Ectodermal cell (in vitro differentiated cells): ENCODE measurements at regions not wholly inside any gene's neighbourhood (a gene's known extent, or its start where the extent isn't known, plus 50 kb on each side); places are given as distances from the start of the nearest gene placed in this dataset.

Experiments used
- H3K27ac ChIP-seq: 2 replicates; pipeline ENCODE4 v1.7.0; 2013; ENCODE audit warnings: mild to moderate bottlenecking, low read depth, low read length; ENCODE audit not compliant: insufficient read depth, poor library complexity, severe bottlenecking
- H3K27me3 ChIP-seq: 2 replicates; pipeline ENCODE4 v1.7.0; 2013; ENCODE audit warnings: mild to moderate bottlenecking, low read length; ENCODE audit not compliant: insufficient read depth, control insufficient read depth, poor library complexity, severe bottlenecking
- H3K36me3 ChIP-seq: one replicate; pipeline ENCODE4 v1.7.0; 2013; ENCODE audit warnings: low read length; ENCODE audit not compliant: control insufficient read depth, insufficient read depth
- H3K4me1 ChIP-seq: one replicate; pipeline ENCODE4 v1.7.0; 2013; ENCODE audit warnings: low read length; ENCODE audit not compliant: control insufficient read depth, insufficient read depth
- H3K4me3 ChIP-seq: 2 replicates; pipeline ENCODE4 v1.7.0; 2013; ENCODE audit warnings: low read depth, low read length, control low read depth; ENCODE audit not compliant: insufficient read depth
- H3K9me3 ChIP-seq: 2 replicates; pipeline ENCODE4 v1.7.0; 2013; ENCODE audit warnings: mild to moderate bottlenecking, low read length, moderate library complexity; ENCODE audit not compliant: control insufficient read depth
- WGBS, 2 experiments: methylation state at CpG; one replicate each; pipeline ENCODE4 v1.1.7; 2013; ENCODE audit warnings: missing lambda C conversion rate in 2 of 2; 5-methylcytosine and 5-hydroxymethylcytosine counted together

GRCh38 chr9:73613092-73613701, 461.5 kb downstream of the ANXA1 start:
- no peak overlapping the region for H3K4me3 ChIP-seq
- no peaks in the 10 kb centered on the region for H3K27me3 ChIP-seq
- no peaks in the 10 kb centered on the region for H3K4me1 ChIP-seq
- H3K9me3 ChIP-seq = no peaks in the 10 kb centered on the region
- WGBS, 2 experiments = 99 to 100% methylated on average over 4 of the region's 4 CpGs
- no peak overlapping the region for H3K27ac ChIP-seq
- H3K36me3 ChIP-seq = no peaks in the 10 kb centered on the region

DNA sequence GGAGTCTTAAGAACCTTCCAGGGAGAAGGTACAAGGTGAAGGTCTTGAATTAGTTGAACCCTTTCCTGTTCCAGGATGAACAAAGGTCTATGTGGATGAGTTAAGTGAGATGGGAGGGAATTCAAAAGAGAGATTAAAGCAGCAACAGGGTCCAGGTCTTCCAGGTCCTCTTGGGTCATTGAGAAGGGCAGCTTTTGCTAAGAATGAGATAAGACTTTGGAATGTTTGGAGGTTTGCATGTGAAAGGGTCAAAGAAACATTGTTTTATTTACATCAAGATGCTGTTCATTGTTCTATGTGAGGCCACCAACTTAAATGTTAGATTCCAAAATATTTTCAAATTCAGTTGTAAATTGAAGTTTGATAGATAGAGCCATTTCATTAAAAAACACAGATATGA, 463.9 kb downstream of the ANXA1 start:
- Histone ChIP-seq H3K36me3 (no peaks in the 10 kb centered on the region), H3K4me1 (no peaks in the 10 kb centered on the region), H3K4me3 (no peak overlapping the region), H3K27me3 (no peaks in the 10 kb centered on the region), H3K27ac (no peak overlapping the region), H3K9me3 (no peaks in the 10 kb centered on the region)

GRCh38 chr9:73617586-73617985, 465.9 kb downstream of the ANXA1 start:
- H3K9me3 ChIP-seq = no peaks in the 10 kb centered on the region
- H3K4me1 ChIP-seq = no peaks in the 10 kb centered on the region
- no peaks in the 10 kb centered on the region for H3K27me3 ChIP-seq
- no peaks in the 10 kb centered on the region for H3K36me3 ChIP-seq
- no peak overlapping the region for H3K27ac ChIP-seq
- WGBS, 2 experiments = 87 to 92% methylated on average over 3 of the region's 4 CpGs
- no peak overlapping the region for H3K4me3 ChIP-seq

DNA sequence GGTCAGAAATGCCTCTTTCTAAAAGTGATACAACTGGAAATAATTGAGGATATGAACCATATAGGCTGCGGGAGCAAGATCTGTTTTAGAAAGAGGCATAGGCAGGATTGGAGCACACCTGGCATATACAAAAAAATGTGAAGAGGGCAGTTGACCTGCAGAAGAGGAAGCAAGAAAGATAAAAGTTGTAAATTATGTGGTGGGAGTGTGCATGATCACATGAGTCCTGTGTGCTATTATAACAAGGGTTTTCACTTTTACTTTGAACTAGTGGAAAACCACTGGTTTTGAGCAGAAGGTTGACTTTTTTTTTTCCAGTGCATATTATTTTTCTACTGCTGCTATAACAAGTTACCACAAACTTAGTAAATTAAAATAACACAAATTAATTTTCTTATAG, 489.3 kb downstream of the ANXA1 start:
- no peaks in the 10 kb centered on the region for H3K9me3 ChIP-seq
- no peak overlapping the region for H3K4me3 ChIP-seq
- no peaks in the 10 kb centered on the region for H3K27me3 ChIP-seq
- H3K4me1 ChIP-seq = no peaks in the 10 kb centered on the region
- 98 to 100% methylated on average over 1 of the region's 1 CpG for WGBS, 2 experiments
- no peak overlapping the region for H3K27ac ChIP-seq
- H3K36me3 ChIP-seq = no peaks in the 10 kb centered on the region

GRCh38 chr9:73643379-73644013, 491.8 kb downstream of the ANXA1 start:
- Histone ChIP-seq H3K4me3 (no peak overlapping the region), H3K36me3 (no peaks in the 10 kb centered on the region), H3K27me3 (no peaks in the 10 kb centered on the region), H3K4me1 (no peaks in the 10 kb centered on the region), H3K27ac (no peak overlapping the region), H3K9me3 (no peaks in the 10 kb centered on the region)
- WGBS, 2 experiments = 91 to 98% methylated on average over 4 to 6 of the region's 7 CpGs

DNA sequence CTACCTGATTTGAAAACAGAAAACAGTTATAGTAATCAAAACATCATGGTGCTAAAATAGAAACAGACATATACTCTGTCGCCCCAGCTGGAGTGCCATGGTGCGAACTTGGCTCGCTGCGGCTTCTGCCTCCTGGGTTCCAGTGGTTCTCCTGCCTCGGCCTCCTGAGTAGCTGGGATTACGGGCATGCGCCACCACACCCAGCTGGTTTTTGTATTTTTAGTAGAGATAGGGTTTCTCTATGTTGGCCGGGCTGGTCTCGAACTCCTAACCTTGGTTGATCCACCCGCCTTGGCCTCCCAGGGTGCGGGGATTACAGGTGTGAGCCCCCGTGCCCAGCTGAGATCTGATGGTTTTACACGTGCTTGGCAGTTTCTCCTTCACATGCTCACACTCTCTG, 495.9 kb downstream of the ANXA1 start:
- no peaks in the 10 kb centered on the region for H3K4me1 ChIP-seq
- no peak overlapping the region for H3K27ac ChIP-seq
- H3K9me3 ChIP-seq = no peaks in the 10 kb centered on the region
- H3K36me3 ChIP-seq = no peaks in the 10 kb centered on the region
- no peak overlapping the region for H3K4me3 ChIP-seq
- H3K27me3 ChIP-seq = no peaks in the 10 kb centered on the region
- 90 to 92% methylated on average over 13 of the region's 13 CpGs for WGBS, 2 experiments

DNA sequence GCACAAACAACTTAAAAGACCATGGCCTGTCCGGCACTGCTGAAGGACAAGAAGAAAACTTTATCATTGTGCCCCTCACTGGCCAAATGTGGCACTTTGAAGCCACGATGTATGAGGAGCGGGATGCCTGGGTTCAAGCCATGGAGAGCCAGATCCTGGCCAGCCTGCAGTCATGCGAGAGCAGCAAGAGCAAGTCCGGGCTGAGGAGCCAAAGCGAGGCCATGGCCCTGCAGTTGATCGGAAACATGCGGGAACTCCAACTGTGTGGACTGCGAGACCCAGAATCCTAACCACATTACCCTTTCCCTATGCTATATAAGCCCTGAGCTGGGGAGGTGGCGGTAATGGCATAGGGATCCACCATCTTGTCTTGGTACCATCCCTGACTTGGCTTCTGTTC, 497.9 kb downstream of the ANXA1 start:
- H3K27ac ChIP-seq = no peak overlapping the region
- no peaks in the 10 kb centered on the region for H3K9me3 ChIP-seq
- H3K4me1 ChIP-seq = no peaks in the 10 kb centered on the region
- no peak overlapping the region for H3K4me3 ChIP-seq
- H3K36me3 ChIP-seq = no peaks in the 10 kb centered on the region
- 96 to 99% methylated on average over 10 of the region's 10 CpGs for WGBS, 2 experiments
- H3K27me3 ChIP-seq = no peaks in the 10 kb centered on the region

DNA sequence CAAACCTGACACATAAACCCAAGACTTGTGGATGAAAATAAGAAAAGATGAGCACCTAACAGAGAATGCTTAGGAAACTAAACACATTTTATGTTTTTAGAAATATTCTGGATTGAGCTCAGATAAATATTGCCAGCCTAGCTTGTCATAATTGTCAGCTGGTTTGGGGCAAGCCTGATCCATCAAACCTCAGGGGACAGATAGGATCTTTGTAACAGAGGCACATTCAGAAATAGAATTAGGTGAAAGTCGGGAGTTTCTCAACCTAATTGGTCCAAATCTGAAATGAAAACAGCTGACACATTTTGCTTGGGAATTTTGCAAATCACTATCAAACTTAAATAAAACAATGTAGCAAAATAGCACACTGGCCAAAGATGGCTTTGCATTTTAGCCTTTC, 503.7 kb downstream of the ANXA1 start:
- H3K27ac ChIP-seq = no peak overlapping the region
- H3K9me3 ChIP-seq = no peaks in the 10 kb centered on the region
- no peak overlapping the region for H3K4me3 ChIP-seq
- H3K4me1 ChIP-seq = no peaks in the 10 kb centered on the region
- 85 to 93% methylated on average over 1 of the region's 1 CpG for WGBS, 2 experiments
- H3K36me3 ChIP-seq = no peaks in the 10 kb centered on the region
- no peaks in the 10 kb centered on the region for H3K27me3 ChIP-seq

DNA sequence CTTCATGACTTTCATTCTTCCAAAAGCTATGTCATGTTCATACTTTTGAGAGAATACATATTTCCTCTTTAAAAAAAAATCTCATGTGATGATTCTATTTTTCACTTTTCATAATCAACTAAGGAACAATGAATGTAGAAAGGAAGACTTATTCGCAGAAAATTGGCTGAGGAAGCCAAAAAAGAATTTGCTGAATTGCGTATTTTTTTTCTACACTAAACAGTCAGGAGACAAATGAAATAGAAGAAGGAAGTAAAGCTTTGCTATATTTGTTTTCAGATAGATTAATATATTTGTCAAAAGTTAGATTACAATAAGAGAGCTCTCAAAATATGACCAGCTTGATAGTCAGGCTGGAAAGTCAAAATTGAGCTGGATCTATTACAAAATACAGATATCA, 504.2 kb downstream of the ANXA1 start:
- H3K27me3 ChIP-seq = no peaks in the 10 kb centered on the region
- no peak overlapping the region for H3K4me3 ChIP-seq
- no peaks in the 10 kb centered on the region for H3K9me3 ChIP-seq
- H3K4me1 ChIP-seq = no peaks in the 10 kb centered on the region
- no peak overlapping the region for H3K27ac ChIP-seq
- WGBS, 2 experiments = 94 to 100% methylated on average over 2 of the region's 2 CpGs
- no peaks in the 10 kb centered on the region for H3K36me3 ChIP-seq

- H3K4me1 ChIP-seq = no peaks in the 10 kb centered on the region
- H3K4me3 ChIP-seq = no peak overlapping the region
- whole genome bisulfite sequencing, 2 experiments = 100% methylated on average over 1 of the region's 1 CpG; no CpG with 5 or more reads in 1 of the 2 experiments
- no peaks in the 10 kb centered on the region for H3K9me3 ChIP-seq
- no peak overlapping the region for H3K27ac ChIP-seq
- no peaks in the 10 kb centered on the region for H3K27me3 ChIP-seq
- no peaks in the 10 kb centered on the region for H3K36me3 ChIP-seq
These were observed 513.6 kb downstream of the ANXA1 start for GRCh38 chr9:73665253-73665652.
